Heart left ventricle (tissue), 13 donors: ENCODE measurements at regions not wholly inside any gene's neighbourhood (a gene's known extent, or its start where the extent isn't known, plus 50 kb on each side); places are given as distances from the start of the nearest gene placed in this dataset.
"Not testable (repeated sequence)": the region's sequence is repeated elsewhere in the genome, so short reads cannot be mapped to it uniquely, and the experiment has no call there.

Experiments used
- CTCF ChIP-seq, 12 donors: fragments of 200-600 bp; sonication (generic) in 4 of 12; IDR thresholded peaks; one replicate each; pipeline versions ENCODE4 v1.5.0 to v1.8.0; 2018 to 2022; ENCODE audit warnings: antibody characterized with exemption in 12 of 12, mild to moderate bottlenecking in 5 of 12
- POLR2A ChIP-seq, 2 donors: fragments of 450-650 bp; IDR thresholded peaks; one replicate each; pipeline ENCODE4 v1.6.1; 2017; ENCODE audit warnings: antibody characterized with exemption in 2 of 2, mild to moderate bottlenecking in 2 of 2, moderate library complexity in 2 of 2
- donor health status: ischemic (EF 13 %, LVEDD 7.1; RV severe dilation, severe dysfunction).
- donor health status: DM: no; HTN: yes; CAD: no.
- donor health status: DM: no; HTN: no; CAD: no.
- donor health status: ischemic (EF 25% LVEDD 6.9; RV normal size, moderate dysfunction).
- donor health status: ischemic (EF 25% LVEDD 5.7; RV mildly dilated, moderate dysfunction).
- donor health status: ischemic (EF 35%, LVEDD 5.7; RV mildly dilated, moderate dysfunction).
- donor health status: nonischemic (EF 11% LVEDD 7.7; RV severe dilation, severe dysfunction).
- donor health status: DM: yes; HTN: yes; CAD: no.
- donor health status: PGD.
- donor health status: ischemic (EF 29% LVEDD 5.4; RV normal size, mild dysfunction).
- donor health status: nonischemic (EF 23%, LVEDD 6.1; RV moderate dilation, normal function).

GRCh38 chr15:99494536-99495233 lies 71.1 kb upstream of the MEF2A start:
- not testable (repeated sequence) for TF ChIP-seq POLR2A, CTCF (IDR thresholded peaks at IDR 0.05)
